B cell (primary cell): ENCODE measurements at regions not wholly inside any gene's neighbourhood (a gene's known extent, or its start where the extent isn't known, plus 50 kb on each side); places are given as distances from the start of the nearest gene placed in this dataset.

Experiments
- ATAC-seq: fragments of 200-7000 bp; cut with Tn5 transposase; one replicate; pipeline ENCODE4 v1.10.0; 2021; ENCODE audit warnings: low read depth, mild to moderate bottlenecking, moderate number of reproducible peaks, moderate library complexity
- CTCF ChIA-PET: fragments of 350-600 bp; sonication (Branson Sonifier 250); formaldehyde crosslinking; loops from one replicate; lab custom pipeline; 2021; ENCODE audit warnings: antibody characterized with exemption, inconsistent platforms; lab: Charles Lee
- POLR2A ChIA-PET: fragments of 350-600 bp; sonication (Branson Sonifier 250); formaldehyde crosslinking; loops from one replicate; lab custom pipeline; 2021; ENCODE audit warnings: antibody characterized with exemption; lab: Charles Lee
- DNase-seq: peaks from one replicate; pipeline ENCODE4 v3.0.0; 2013
- H2AFZ ChIP-seq: 2 replicates; pipeline ENCODE4 v1.6.1; 2012; ENCODE audit warnings: mild to moderate bottlenecking, low read depth, low read length; ENCODE audit not compliant: insufficient read depth, poor library complexity, severe bottlenecking
- H3K27ac ChIP-seq, 2 donors: 1 replicate in 1 of 2; 2 replicates in 1 of 2; pipeline ENCODE4 v1.5.1; 2012 to 2013; ENCODE audit warnings: low read length in 2 of 2, mild to moderate bottlenecking in 2 of 2, moderate library complexity in 1 of 2
- H3K27me3 ChIP-seq, 4 experiments: fragments of 200-600 bp in 1 of 4; sonication (generic) in 1 of 4; replicated peaks in 1 of 4; 1 replicate in 2 of 4; 2 replicates in 2 of 4; pipeline versions ENCODE4 v1.6.1 to v1.7.0; 2013 to 2016; ENCODE audit warnings: low read length in 3 of 4, mild to moderate bottlenecking in 2 of 4, mixed read lengths in 1 of 4, moderate library complexity in 1 of 4; ENCODE audit not compliant: insufficient read depth in 4 of 4, control insufficient read depth in 3 of 4; ENCODE audit errors: control extremely low read depth in 1 of 4
- H3K36me3 ChIP-seq, 2 experiments: replicated peaks in 1 of 2; 1 replicate in 1 of 2; 2 replicates in 1 of 2; pipeline versions ENCODE4 v1.6.1 to v1.7.1; 2013; ENCODE audit warnings: low read length in 1 of 2; ENCODE audit not compliant: insufficient read depth in 2 of 2, control insufficient read depth in 1 of 2; ENCODE audit errors: control extremely low read depth in 1 of 2, extremely low read depth in 1 of 2
- H3K4me1 ChIP-seq, 2 donors: fragments of 200-600 bp in 1 of 2; sonication (generic) in 1 of 2; 1 replicate in 1 of 2; 2 replicates in 1 of 2; pipeline versions ENCODE4 v1.5.1 to v1.6.1; 2013 to 2017; ENCODE audit warnings: low read length in 2 of 2; ENCODE audit not compliant: control insufficient read depth in 2 of 2, insufficient read depth in 2 of 2
- H3K4me2 ChIP-seq: replicated peaks from 2 replicates; pipeline ENCODE3; 2012; ENCODE audit warnings: mild to moderate bottlenecking, low read depth, low read length; ENCODE audit not compliant: poor library complexity, severe bottlenecking
- H3K4me3 ChIP-seq, 5 experiments: fragments of 200-600 bp in 1 of 5; sonication (generic) in 1 of 5; 1 replicate in 3 of 5; 2 replicates in 2 of 5; pipeline versions ENCODE4 v1.5.1 to v1.7.0; 2011 to 2016; ENCODE audit warnings: low read length in 4 of 5, mild to moderate bottlenecking in 4 of 5, low read depth in 2 of 5, control low read depth in 1 of 5, moderate library complexity in 1 of 5; ENCODE audit not compliant: insufficient read depth in 1 of 5; ENCODE audit errors: control extremely low read depth in 1 of 5, extremely low read depth in 1 of 5
- H3K79me2 ChIP-seq: fragments of 200-600 bp; sonication (generic); one replicate; pipeline ENCODE4 v1.6.0; 2016; ENCODE audit warnings: low read length; ENCODE audit not compliant: control insufficient read depth, insufficient read depth
- H3K9ac ChIP-seq: fragments of 200-600 bp; sonication (generic); 2 replicates; pipeline ENCODE4 v1.6.1; 2017; ENCODE audit warnings: mild to moderate bottlenecking, low read length, moderate library complexity
- H3K9me3 ChIP-seq, 3 donors: one replicate each; pipeline versions ENCODE4 v1.6.1 to v1.7.1; 2013; ENCODE audit warnings: low read length in 2 of 3; ENCODE audit not compliant: control insufficient read depth in 2 of 3, insufficient read depth in 1 of 3; ENCODE audit errors: control extremely low read depth in 1 of 3
- H4K20me1 ChIP-seq: 2 replicates; pipeline ENCODE4 v1.6.0; 2012; ENCODE audit warnings: mild to moderate bottlenecking, low read length; ENCODE audit not compliant: insufficient read depth, control insufficient read depth, poor library complexity, severe bottlenecking
- H3K27ac Mint-ChIP-seq: one replicate; pipeline ENCODE4 v1.8.0; 2021; ENCODE audit warnings: mixed read lengths
- H3K27me3 Mint-ChIP-seq: one replicate; pipeline ENCODE4 v1.8.0; 2021; ENCODE audit warnings: mixed read lengths
- H3K4me1 Mint-ChIP-seq: one replicate; pipeline ENCODE4 v1.8.0; 2021; ENCODE audit warnings: mixed read lengths
- H3K4me3 Mint-ChIP-seq: one replicate; pipeline ENCODE4 v1.8.0; 2021; ENCODE audit warnings: mixed read lengths
- H3K9me3 Mint-ChIP-seq: one replicate; pipeline ENCODE4 v1.8.0; 2022; ENCODE audit warnings: mixed read lengths; ENCODE audit not compliant: insufficient read depth
- CTCF ChIP-seq: fragments of 200-600 bp; IDR thresholded peaks from one replicate; pipeline ENCODE4 v1.8.0; 2022; ENCODE audit warnings: antibody characterized with exemption, mild to moderate bottlenecking
- EZH2 ChIP-seq: IDR thresholded peaks from 2 replicates; pipeline ENCODE4 v1.6.1; 2012; ENCODE audit warnings: borderline replicate concordance, low read depth, mild to moderate bottlenecking, moderate library complexity, low read length; ENCODE audit not compliant: insufficient read depth, poor library complexity, severe bottlenecking
- WGBS: methylation state at CpG from one replicate; pipeline ENCODE4 v1.1.5; 2013; ENCODE audit warnings: missing lambda C conversion rate; ENCODE audit not compliant: insufficient coverage; 5-methylcytosine and 5-hydroxymethylcytosine counted together
- intact Hi-C: fragments of 100-400 bp; cut with micrococcal nuclease; formaldehyde crosslinking; loops from one replicate; pipeline ENCODE4 v1.10.0; 2022

- TF ChIP-seq EZH2 (no peak), CTCF (no peak)
- Histone ChIP-seq H3K79me2 (no peaks in the 10 kb centered on the region), H3K4me2 (no peak overlapping the region), H3K27ac (no peak overlapping the region), H3K9ac (no peak overlapping the region), H3K4me1 (no peaks in the 10 kb centered on the region), H2AFZ (no peak overlapping the region), H4K20me1 (no peaks in the 10 kb centered on the region), H3K27me3 (no peaks in the 10 kb centered on the region), H3K36me3 (no peaks in the 10 kb centered on the region), H3K4me3 (no peak overlapping the region), H3K9me3 (no peaks in the 10 kb centered on the region)
- ChIA-PET POLR2A (no interaction called here), CTCF (no interaction called here)
- Mint-ChIP-seq H3K4me1 (no peaks in the 10 kb centered on the region), H3K4me3 (no peak overlapping the region), H3K9me3 (no peaks in the 10 kb centered on the region), H3K27ac (no peak overlapping the region), H3K27me3 (no peaks in the 10 kb centered on the region)
- WGBS, result no CpG with 5 or more reads among the region's 2 CpGs
- no peak for DNase-seq
- intact Hi-C loops, result no loop called here
- ATAC-seq, result no peak
Measured at GRCh38 chr11:80995523-80995922, 1554.7 kb upstream of the TENM4 start.

DNA sequence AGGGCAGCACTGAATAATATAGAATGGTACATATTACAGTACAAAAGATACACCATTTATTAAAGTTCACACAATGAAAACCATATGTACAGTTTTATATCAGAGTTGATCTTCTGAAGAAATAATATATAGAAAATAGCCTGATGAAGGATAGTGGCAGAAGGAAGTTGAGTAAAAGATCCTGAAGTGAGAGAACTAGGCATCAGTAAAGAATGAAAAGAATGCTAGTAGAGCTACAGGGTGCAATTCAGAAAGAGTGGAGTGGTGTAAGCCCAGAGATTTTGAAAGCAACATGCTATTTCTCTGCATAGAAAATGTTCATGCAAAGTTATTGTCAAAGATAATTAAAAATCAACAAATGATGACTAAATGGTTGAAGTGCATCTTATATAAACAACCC, 1552.7 kb upstream of the TENM4 start:
- ChIA-PET POLR2A (no interaction called here), CTCF (no interaction called here)
- DNase-seq (no peak), ATAC-seq (no peak)
- H3K4me3 Mint-ChIP-seq, result no peak overlapping the region
- intact Hi-C loops, result no loop called here
- Histone ChIP-seq H3K4me2 (no peak overlapping the region), H3K9ac (no peak overlapping the region), H3K9me3 (no peaks in the 10 kb centered on the region), H3K27ac (no peak overlapping the region), H3K4me3 (no peak overlapping the region), H3K27me3 (no peaks in the 10 kb centered on the region), H3K79me2 (no peaks in the 10 kb centered on the region), H4K20me1 (no peaks in the 10 kb centered on the region), H3K4me1 (no peaks in the 10 kb centered on the region), H3K36me3 (no peaks in the 10 kb centered on the region), H2AFZ (no peak overlapping the region)
- H3K27ac Mint-ChIP-seq, result no peak overlapping the region
- no peaks in the 10 kb centered on the region for H3K9me3 Mint-ChIP-seq
- TF ChIP-seq EZH2, result no peak
- no peak for TF ChIP-seq CTCF
- no peaks in the 10 kb centered on the region for H3K27me3 Mint-ChIP-seq
- H3K4me1 Mint-ChIP-seq, result no peaks in the 10 kb centered on the region
